ENCODE measurements at regions not wholly inside any gene's neighbourhood (a gene's known extent, or its start where the extent isn't known, plus 50 kb on each side); places are given as distances from the start of the nearest gene placed in this dataset.

GRCh38 chr6:122040261-122040660 lies 359.2 kb upstream of the HSF2 start:
- no peak for TF ChIP-seq CTCF (IDR thresholded peaks at IDR 0.05)
- no peak for TF ChIP-seq EZH2phosphoT487 (IDR thresholded peaks at IDR 0.05)
- no peak for TF ChIP-seq EZH2 (IDR thresholded peaks at IDR 0.05)

Data from neural progenitor cell (in vitro differentiated cells).